Liver (tissue), 8 donors: ENCODE measurements at regions not wholly inside any gene's neighbourhood (a gene's known extent, or its start where the extent isn't known, plus 50 kb on each side); places are given as distances from the start of the nearest gene placed in this dataset.
"Not testable (repeated sequence)": the region's sequence is repeated elsewhere in the genome, so short reads cannot be mapped to it uniquely, and the experiment has no call there.

Experiments
- DNase-seq: peaks from one replicate; pipeline ENCODE4 v3.0.0-alpha.2; 2017; ENCODE audit warnings: low spot score
- H3K27ac ChIP-seq, 2 donors: one replicate each; pipeline ENCODE4 v1.7.0; 2013; ENCODE audit warnings: inconsistent platforms in 2 of 2, low read length in 2 of 2, control low read depth in 1 of 2, low read depth in 1 of 2, mild to moderate bottlenecking in 1 of 2
- H3K27me3 ChIP-seq, 4 donors: one replicate each; pipeline versions ENCODE4 v1.6.1 to v1.7.0; 2013; ENCODE audit warnings: low read length in 3 of 4, inconsistent platforms in 1 of 4, mild to moderate bottlenecking in 1 of 4, moderate library complexity in 1 of 4; ENCODE audit not compliant: control insufficient read depth in 4 of 4, insufficient read depth in 4 of 4
- H3K36me3 ChIP-seq, 4 donors: one replicate each; pipeline versions ENCODE4 v1.6.1 to v1.7.0; 2013; ENCODE audit warnings: low read length in 3 of 4, mild to moderate bottlenecking in 3 of 4, low read depth in 1 of 4, moderate library complexity in 1 of 4; ENCODE audit not compliant: control insufficient read depth in 4 of 4, insufficient read depth in 3 of 4
- H3K4me1 ChIP-seq, 4 donors: one replicate each; pipeline versions ENCODE4 v1.6.1 to v1.7.0; 2013; ENCODE audit warnings: low read length in 3 of 4, mild to moderate bottlenecking in 3 of 4, moderate library complexity in 1 of 4; ENCODE audit not compliant: control insufficient read depth in 4 of 4, insufficient read depth in 4 of 4
- H3K4me3 ChIP-seq, 3 donors: one replicate each; pipeline versions ENCODE4 v1.6.1 to v1.7.0; 2013; ENCODE audit warnings: low read length in 3 of 3, control low read depth in 1 of 3, low read depth in 1 of 3, mild to moderate bottlenecking in 1 of 3
- H3K9ac ChIP-seq, 2 donors: one replicate each; pipeline ENCODE4 v1.7.0; 2013; ENCODE audit warnings: low read length in 2 of 2, mild to moderate bottlenecking in 2 of 2, moderate library complexity in 2 of 2, control low read depth in 1 of 2, low read depth in 1 of 2
- H3K9me3 ChIP-seq, 4 donors: one replicate each; pipeline versions ENCODE4 v1.6.1 to v1.7.0; 2013; ENCODE audit warnings: low read length in 3 of 4; ENCODE audit not compliant: control insufficient read depth in 4 of 4
- EGR1 ChIP-seq, 2 donors: IDR thresholded peaks; 2 replicates each; pipeline ENCODE4 v1.6.1; 2016 to 2018; ENCODE audit warnings: antibody characterized with exemption in 2 of 2, low read depth in 2 of 2
- FOXA1 ChIP-seq: IDR thresholded peaks from 2 replicates; pipeline ENCODE4 v1.6.1; 2016; ENCODE audit warnings: antibody characterized with exemption
- FOXA2 ChIP-seq: IDR thresholded peaks from 2 replicates; pipeline ENCODE4 v1.6.1; 2016; ENCODE audit warnings: antibody characterized with exemption
- GABPA ChIP-seq, 2 donors: IDR thresholded peaks in 1 of 2; conservative IDR thresholded peaks in 1 of 2; 2 replicates each; pipeline ENCODE4 v1.6.1; 2016; ENCODE audit warnings: antibody characterized with exemption in 2 of 2, mild to moderate bottlenecking in 1 of 2, moderate library complexity in 1 of 2
- HNF4A ChIP-seq, 2 donors: conservative IDR thresholded peaks; 2 replicates each; pipeline ENCODE4 v1.6.1; 2016; ENCODE audit warnings: antibody characterized with exemption in 2 of 2, mild to moderate bottlenecking in 2 of 2
- HNF4G ChIP-seq: IDR thresholded peaks from 2 replicates; pipeline ENCODE4 v1.6.1; 2016; ENCODE audit warnings: antibody characterized with exemption
- JUND ChIP-seq, 2 donors: IDR thresholded peaks; 2 replicates each; pipeline ENCODE4 v1.6.1; 2016; ENCODE audit warnings: antibody characterized with exemption in 2 of 2
- NR2F2 ChIP-seq: IDR thresholded peaks from 2 replicates; pipeline ENCODE4 v1.6.1; 2016; ENCODE audit warnings: antibody characterized with exemption
- RAD21 ChIP-seq, 2 donors: IDR thresholded peaks; 2 replicates each; pipeline ENCODE4 v1.6.1; 2016; ENCODE audit warnings: antibody characterized with exemption in 2 of 2, mild to moderate bottlenecking in 2 of 2
- RXRA ChIP-seq, 2 donors: IDR thresholded peaks; 2 replicates each; pipeline ENCODE4 v1.6.1; 2017 to 2018; ENCODE audit warnings: antibody characterized with exemption in 2 of 2, mild to moderate bottlenecking in 1 of 2
- TAF1 ChIP-seq: conservative IDR thresholded peaks from 2 replicates; pipeline ENCODE4 v1.6.1; 2016; ENCODE audit warnings: antibody characterized with exemption, mild to moderate bottlenecking
- whole genome bisulfite sequencing: extraction: QIAGEN DNeasy Blood & Tissue Kit; methylation state at CpG from one replicate; pipeline ENCODE4 v1.1.7; 2013; 5-methylcytosine and 5-hydroxymethylcytosine counted together
- TF ChIP-seq, protein P1 (sequence below): IDR thresholded peaks from 2 replicates; pipeline ENCODE4 v1.6.1; 2016; ENCODE audit warnings: antibody characterized with exemption
- TF ChIP-seq, protein P2 (sequence below): fragments of 150-350 bp; IDR thresholded peaks from 2 replicates; pipeline ENCODE4 v1.5.1; 2017; ENCODE audit warnings: improper control_type of control experiment, low read depth, low read length; ENCODE audit not compliant: missing input control
- TF ChIP-seq, protein P3 (sequence below): IDR thresholded peaks from 2 replicates; pipeline ENCODE4 v1.6.1; 2016; ENCODE audit warnings: antibody characterized with exemption
- TF ChIP-seq, protein P4 (sequence below): IDR thresholded peaks from 2 replicates; pipeline ENCODE4 v1.6.1; 2016; ENCODE audit warnings: antibody characterized with exemption, mild to moderate bottlenecking
- TF ChIP-seq, protein P5 (sequence below): IDR thresholded peaks from 2 replicates; pipeline ENCODE4 v1.6.1; 2016; ENCODE audit warnings: antibody characterized with exemption
- donor health status: healthy.
- donor health status: healthy.
- donor health status: healthy.
- donor health status: healthy.
- donor health status: healthy.

DNA sequence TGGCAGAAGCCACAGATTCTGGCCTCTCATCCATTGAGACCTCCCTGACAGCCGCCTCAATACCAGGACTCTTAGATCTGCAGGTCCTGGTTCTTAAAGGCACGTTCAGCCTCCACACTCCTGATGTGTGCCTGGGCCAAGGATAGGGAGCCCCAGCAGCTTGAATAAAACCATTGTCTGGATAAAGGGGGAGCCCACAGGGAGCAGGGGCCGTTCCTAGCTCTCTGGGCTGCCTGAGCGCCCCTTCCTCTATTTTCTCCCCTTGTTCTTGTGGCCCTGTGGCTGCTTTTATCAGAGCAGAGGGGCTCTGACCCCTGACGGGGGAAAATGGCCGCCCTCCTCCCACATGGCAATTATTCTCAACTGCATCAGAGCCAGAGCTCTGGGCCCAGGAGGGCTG is 200.8 kb downstream of the HUNK start:
- no peak overlapping the region for H3K4me3 ChIP-seq
- H3K27ac ChIP-seq: no peak overlapping the region
- H3K36me3 ChIP-seq: no peaks in the 10 kb centered on the region
- no peak overlapping the region for H3K9ac ChIP-seq
- no peaks in the 10 kb centered on the region for H3K4me1 ChIP-seq
- TF ChIP-seq HNF4A (conservative IDR thresholded peaks at IDR 0.05) (no peak), HNF4G (no peak), TAF1 (no peak), FOXA1 (no peak), EGR1 (IDR thresholded peaks at IDR 0.05; ENCODE audit: low read depth in 2 of 2) (no peak)
- TF ChIP-seq, protein P1, sequence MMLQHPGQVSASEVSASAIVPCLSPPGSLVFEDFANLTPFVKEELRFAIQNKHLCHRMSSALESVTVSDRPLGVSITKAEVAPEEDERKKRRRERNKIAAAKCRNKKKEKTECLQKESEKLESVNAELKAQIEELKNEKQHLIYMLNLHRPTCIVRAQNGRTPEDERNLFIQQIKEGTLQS: no peak
- no peaks in the 10 kb centered on the region for H3K9me3 ChIP-seq
- no peaks in the 10 kb centered on the region for H3K27me3 ChIP-seq
- no peak for DNase-seq
- WGBS: 85% methylated on average over 6 of the region's 6 CpGs

DNA sequence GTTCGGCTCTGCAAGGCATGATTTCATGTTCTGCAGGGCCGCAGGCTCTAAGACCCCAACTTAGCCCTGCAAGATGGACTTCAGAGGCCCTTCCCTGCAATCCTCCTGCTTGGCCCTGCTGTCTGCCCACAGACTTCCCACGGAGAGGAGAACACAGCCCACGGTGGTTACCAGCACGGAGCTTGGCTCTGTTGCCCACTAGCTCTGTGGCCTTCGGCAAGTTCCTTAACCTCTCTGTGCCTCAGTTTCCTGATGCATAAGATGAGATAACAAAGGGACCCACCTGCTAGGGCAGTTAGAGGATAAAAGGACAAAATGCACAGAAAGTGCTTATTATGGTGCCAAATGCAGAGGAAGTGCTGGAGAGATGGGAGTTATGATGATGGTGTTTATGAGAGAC is 200.4 kb downstream of the HUNK start:
- no peak overlapping the region for H3K27ac ChIP-seq
- H3K27me3 ChIP-seq: no peaks in the 10 kb centered on the region
- DNase-seq: no peak
- H3K9me3 ChIP-seq: no peaks in the 10 kb centered on the region
- TF ChIP-seq, protein P2, sequence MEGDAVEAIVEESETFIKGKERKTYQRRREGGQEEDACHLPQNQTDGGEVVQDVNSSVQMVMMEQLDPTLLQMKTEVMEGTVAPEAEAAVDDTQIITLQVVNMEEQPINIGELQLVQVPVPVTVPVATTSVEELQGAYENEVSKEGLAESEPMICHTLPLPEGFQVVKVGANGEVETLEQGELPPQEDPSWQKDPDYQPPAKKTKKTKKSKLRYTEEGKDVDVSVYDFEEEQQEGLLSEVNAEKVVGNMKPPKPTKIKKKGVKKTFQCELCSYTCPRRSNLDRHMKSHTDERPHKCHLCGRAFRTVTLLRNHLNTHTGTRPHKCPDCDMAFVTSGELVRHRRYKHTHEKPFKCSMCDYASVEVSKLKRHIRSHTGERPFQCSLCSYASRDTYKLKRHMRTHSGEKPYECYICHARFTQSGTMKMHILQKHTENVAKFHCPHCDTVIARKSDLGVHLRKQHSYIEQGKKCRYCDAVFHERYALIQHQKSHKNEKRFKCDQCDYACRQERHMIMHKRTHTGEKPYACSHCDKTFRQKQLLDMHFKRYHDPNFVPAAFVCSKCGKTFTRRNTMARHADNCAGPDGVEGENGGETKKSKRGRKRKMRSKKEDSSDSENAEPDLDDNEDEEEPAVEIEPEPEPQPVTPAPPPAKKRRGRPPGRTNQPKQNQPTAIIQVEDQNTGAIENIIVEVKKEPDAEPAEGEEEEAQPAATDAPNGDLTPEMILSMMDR: no peak
- TF ChIP-seq NR2F2: no peak
- TF ChIP-seq HNF4A (conservative IDR thresholded peaks at IDR 0.05): no peak
- TF ChIP-seq, protein P3, sequence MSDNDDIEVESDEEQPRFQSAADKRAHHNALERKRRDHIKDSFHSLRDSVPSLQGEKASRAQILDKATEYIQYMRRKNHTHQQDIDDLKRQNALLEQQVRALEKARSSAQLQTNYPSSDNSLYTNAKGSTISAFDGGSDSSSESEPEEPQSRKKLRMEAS: no peak
- no peak for TF ChIP-seq FOXA1
- TF ChIP-seq, protein P1: no peak
- TF ChIP-seq RXRA (IDR thresholded peaks at IDR 0.05): no peak
- TF ChIP-seq FOXA2: no peak
- TF ChIP-seq, protein P4, sequence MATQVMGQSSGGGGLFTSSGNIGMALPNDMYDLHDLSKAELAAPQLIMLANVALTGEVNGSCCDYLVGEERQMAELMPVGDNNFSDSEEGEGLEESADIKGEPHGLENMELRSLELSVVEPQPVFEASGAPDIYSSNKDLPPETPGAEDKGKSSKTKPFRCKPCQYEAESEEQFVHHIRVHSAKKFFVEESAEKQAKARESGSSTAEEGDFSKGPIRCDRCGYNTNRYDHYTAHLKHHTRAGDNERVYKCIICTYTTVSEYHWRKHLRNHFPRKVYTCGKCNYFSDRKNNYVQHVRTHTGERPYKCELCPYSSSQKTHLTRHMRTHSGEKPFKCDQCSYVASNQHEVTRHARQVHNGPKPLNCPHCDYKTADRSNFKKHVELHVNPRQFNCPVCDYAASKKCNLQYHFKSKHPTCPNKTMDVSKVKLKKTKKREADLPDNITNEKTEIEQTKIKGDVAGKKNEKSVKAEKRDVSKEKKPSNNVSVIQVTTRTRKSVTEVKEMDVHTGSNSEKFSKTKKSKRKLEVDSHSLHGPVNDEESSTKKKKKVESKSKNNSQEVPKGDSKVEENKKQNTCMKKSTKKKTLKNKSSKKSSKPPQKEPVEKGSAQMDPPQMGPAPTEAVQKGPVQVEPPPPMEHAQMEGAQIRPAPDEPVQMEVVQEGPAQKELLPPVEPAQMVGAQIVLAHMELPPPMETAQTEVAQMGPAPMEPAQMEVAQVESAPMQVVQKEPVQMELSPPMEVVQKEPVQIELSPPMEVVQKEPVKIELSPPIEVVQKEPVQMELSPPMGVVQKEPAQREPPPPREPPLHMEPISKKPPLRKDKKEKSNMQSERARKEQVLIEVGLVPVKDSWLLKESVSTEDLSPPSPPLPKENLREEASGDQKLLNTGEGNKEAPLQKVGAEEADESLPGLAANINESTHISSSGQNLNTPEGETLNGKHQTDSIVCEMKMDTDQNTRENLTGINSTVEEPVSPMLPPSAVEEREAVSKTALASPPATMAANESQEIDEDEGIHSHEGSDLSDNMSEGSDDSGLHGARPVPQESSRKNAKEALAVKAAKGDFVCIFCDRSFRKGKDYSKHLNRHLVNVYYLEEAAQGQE: no peak
- no peak for TF ChIP-seq GABPA (IDR thresholded peaks at IDR 0.05 in 1 of 2, conservative IDR thresholded peaks at IDR 0.05 in 1 of 2)
- TF ChIP-seq, protein P5, sequence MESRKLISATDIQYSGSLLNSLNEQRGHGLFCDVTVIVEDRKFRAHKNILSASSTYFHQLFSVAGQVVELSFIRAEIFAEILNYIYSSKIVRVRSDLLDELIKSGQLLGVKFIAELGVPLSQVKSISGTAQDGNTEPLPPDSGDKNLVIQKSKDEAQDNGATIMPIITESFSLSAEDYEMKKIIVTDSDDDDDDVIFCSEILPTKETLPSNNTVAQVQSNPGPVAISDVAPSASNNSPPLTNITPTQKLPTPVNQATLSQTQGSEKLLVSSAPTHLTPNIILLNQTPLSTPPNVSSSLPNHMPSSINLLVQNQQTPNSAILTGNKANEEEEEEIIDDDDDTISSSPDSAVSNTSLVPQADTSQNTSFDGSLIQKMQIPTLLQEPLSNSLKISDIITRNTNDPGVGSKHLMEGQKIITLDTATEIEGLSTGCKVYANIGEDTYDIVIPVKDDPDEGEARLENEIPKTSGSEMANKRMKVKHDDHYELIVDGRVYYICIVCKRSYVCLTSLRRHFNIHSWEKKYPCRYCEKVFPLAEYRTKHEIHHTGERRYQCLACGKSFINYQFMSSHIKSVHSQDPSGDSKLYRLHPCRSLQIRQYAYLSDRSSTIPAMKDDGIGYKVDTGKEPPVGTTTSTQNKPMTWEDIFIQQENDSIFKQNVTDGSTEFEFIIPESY: no peak
- TF ChIP-seq EGR1 (IDR thresholded peaks at IDR 0.05; ENCODE audit: low read depth in 2 of 2): no peak
- no peak for TF ChIP-seq RAD21 (IDR thresholded peaks at IDR 0.05)
- no peak for TF ChIP-seq HNF4G
- TF ChIP-seq JUND (IDR thresholded peaks at IDR 0.05): no peak
- TF ChIP-seq TAF1: no peak
- H3K4me3 ChIP-seq: no peak overlapping the region
- WGBS: 89% methylated on average over 6 of the region's 6 CpGs
- H3K4me1 ChIP-seq: no peaks in the 10 kb centered on the region
- H3K36me3 ChIP-seq: no peaks in the 10 kb centered on the region
- no peak overlapping the region for H3K9ac ChIP-seq

DNA sequence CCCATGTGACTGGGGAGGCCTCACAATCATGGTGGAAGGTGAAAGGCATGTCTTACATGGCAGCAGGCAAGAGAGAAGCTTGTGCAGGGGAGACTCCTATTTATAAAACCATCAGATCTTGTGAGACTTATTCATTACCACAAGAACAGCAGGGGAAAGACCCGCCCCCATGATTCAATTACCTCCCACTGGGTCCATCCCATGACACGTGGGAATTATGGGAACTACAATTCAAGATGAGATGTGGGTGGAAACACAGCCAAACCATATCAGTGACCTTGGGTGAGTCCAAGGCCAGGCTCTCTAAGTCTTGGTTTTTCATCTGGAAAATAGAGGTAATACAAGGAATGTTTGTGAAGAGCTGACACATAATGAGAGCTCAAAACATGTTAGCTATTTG is 198.8 kb downstream of the HUNK start:
- H3K4me1 ChIP-seq, H3K27ac ChIP-seq, H3K9ac ChIP-seq, H3K27me3 ChIP-seq, H3K4me3 ChIP-seq, DNase-seq, H3K36me3 ChIP-seq, H3K9me3 ChIP-seq: not testable (repeated sequence)
- 68% methylated on average over 2 of the region's 2 CpGs for WGBS
